ENCODE measurements at regions not wholly inside any gene's neighbourhood (a gene's known extent, or its start where the extent isn't known, plus 50 kb on each side); places are given as distances from the start of the nearest gene placed in this dataset.

- Histone ChIP-seq H3K4me1 (ENCODE audit: control extremely low read depth in 1 of 4, control insufficient read depth in 4 of 4, insufficient read depth in 4 of 4, low read length in 3 of 4) (no peaks in the 10 kb centered on the region), H3K27me3 (replicated peaks in 2 of 5; ENCODE audit: control insufficient read depth in 4 of 5, insufficient read depth in 5 of 5, low read length in 4 of 5) (no peaks in the 10 kb centered on the region), H3K9me3 (ENCODE audit: control extremely low read depth in 1 of 5, control insufficient read depth in 4 of 5, insufficient read depth in 2 of 5, low read depth in 1 of 5, low read length in 4 of 5) (peaks cover 0 to 8% (median 0%) of the 10 kb centered on the region in 5 experiments), H3K27ac (ENCODE audit: insufficient read depth in 1 of 2, low read depth in 1 of 2, low read length in 2 of 2, poor library complexity in 1 of 2, severe bottlenecking in 2 of 2) (no peak overlapping the region), H3K36me3 (ENCODE audit: control insufficient read depth in 4 of 4, insufficient read depth in 4 of 4, low read length in 3 of 4) (no peaks in the 10 kb centered on the region), H3K4me3 (ENCODE audit: control insufficient read depth in 1 of 7, extremely low read depth in 1 of 7, insufficient read depth in 4 of 7, low read depth in 2 of 7, low read length in 6 of 7) (no peak overlapping the region)
- ChIA-PET POLR2A (no interaction called here), CTCF (no interaction called here)
- no CpG with 5 or more reads among the region's 5 CpGs for WGBS (ENCODE audit: insufficient coverage)
- DNase-seq = no peak
These were observed 1093.7 kb upstream of the MIR17HG start for GRCh38 chr13:90253806-90254205.

GRCh38 chr13:90254437-90254836 is 1093.0 kb upstream of the MIR17HG start:
- POLR2A ChIA-PET = no interaction called here
- H3K27ac ChIP-seq (ENCODE audit: insufficient read depth in 1 of 2, low read depth in 1 of 2, low read length in 2 of 2, poor library complexity in 1 of 2, severe bottlenecking in 2 of 2) = no peak overlapping the region
- H3K36me3 ChIP-seq (ENCODE audit: control insufficient read depth in 4 of 4, insufficient read depth in 4 of 4, low read length in 3 of 4) = no peaks in the 10 kb centered on the region
- no peaks in the 10 kb centered on the region for H3K27me3 ChIP-seq (replicated peaks in 2 of 5; ENCODE audit: control insufficient read depth in 4 of 5, insufficient read depth in 5 of 5, low read length in 4 of 5)
- CTCF ChIA-PET = no interaction called here
- H3K4me1 ChIP-seq (ENCODE audit: control extremely low read depth in 1 of 4, control insufficient read depth in 4 of 4, insufficient read depth in 4 of 4, low read length in 3 of 4) = no peaks in the 10 kb centered on the region
- no peak for DNase-seq
- WGBS (ENCODE audit: insufficient coverage) = no CpG with 5 or more reads among the region's 2 CpGs
- H3K9me3 ChIP-seq (ENCODE audit: control extremely low read depth in 1 of 5, control insufficient read depth in 4 of 5, insufficient read depth in 2 of 5, low read depth in 1 of 5, low read length in 4 of 5) = peaks cover 0 to 8% (median 0%) of the 10 kb centered on the region in 5 experiments
- no peak overlapping the region for H3K4me3 ChIP-seq (ENCODE audit: control insufficient read depth in 1 of 7, extremely low read depth in 1 of 7, insufficient read depth in 4 of 7, low read depth in 2 of 7, low read length in 6 of 7)

- no peak overlapping the region for H3K4me3 ChIP-seq (ENCODE audit: control insufficient read depth in 1 of 7, extremely low read depth in 1 of 7, insufficient read depth in 4 of 7, low read depth in 2 of 7, low read length in 6 of 7)
- H3K27me3 ChIP-seq (replicated peaks in 2 of 5; ENCODE audit: control insufficient read depth in 4 of 5, insufficient read depth in 5 of 5, low read length in 4 of 5) = no peaks in the 10 kb centered on the region
- no peaks in the 10 kb centered on the region for H3K36me3 ChIP-seq (ENCODE audit: control insufficient read depth in 4 of 4, insufficient read depth in 4 of 4, low read length in 3 of 4)
- H3K27ac ChIP-seq (ENCODE audit: insufficient read depth in 1 of 2, low read depth in 1 of 2, low read length in 2 of 2, poor library complexity in 1 of 2, severe bottlenecking in 2 of 2) = no peak overlapping the region
- no peaks in the 10 kb centered on the region for H3K4me1 ChIP-seq (ENCODE audit: control extremely low read depth in 1 of 4, control insufficient read depth in 4 of 4, insufficient read depth in 4 of 4, low read length in 3 of 4)
- no CpG with 5 or more reads among the region's 2 CpGs for WGBS (ENCODE audit: insufficient coverage)
- CTCF ChIA-PET = no interaction called here
- H3K9me3 ChIP-seq (ENCODE audit: control extremely low read depth in 1 of 5, control insufficient read depth in 4 of 5, insufficient read depth in 2 of 5, low read depth in 1 of 5, low read length in 4 of 5) = peaks cover 0 to 7% (median 0%) of the 10 kb centered on the region in 5 experiments
- DNase-seq = no peak
- POLR2A ChIA-PET = no interaction called here
These were observed 1090.7 kb upstream of the MIR17HG start for GRCh38 chr13:90256746-90257145.

GRCh38 chr13:90258129-90258528 is 1089.4 kb upstream of the MIR17HG start:
- H3K27me3 ChIP-seq (replicated peaks in 2 of 5; ENCODE audit: control insufficient read depth in 4 of 5, insufficient read depth in 5 of 5, low read length in 4 of 5) = no peaks in the 10 kb centered on the region
- WGBS (ENCODE audit: insufficient coverage) = no CpG with 5 or more reads among the region's 1 CpG
- CTCF ChIA-PET = no interaction called here

DNA sequence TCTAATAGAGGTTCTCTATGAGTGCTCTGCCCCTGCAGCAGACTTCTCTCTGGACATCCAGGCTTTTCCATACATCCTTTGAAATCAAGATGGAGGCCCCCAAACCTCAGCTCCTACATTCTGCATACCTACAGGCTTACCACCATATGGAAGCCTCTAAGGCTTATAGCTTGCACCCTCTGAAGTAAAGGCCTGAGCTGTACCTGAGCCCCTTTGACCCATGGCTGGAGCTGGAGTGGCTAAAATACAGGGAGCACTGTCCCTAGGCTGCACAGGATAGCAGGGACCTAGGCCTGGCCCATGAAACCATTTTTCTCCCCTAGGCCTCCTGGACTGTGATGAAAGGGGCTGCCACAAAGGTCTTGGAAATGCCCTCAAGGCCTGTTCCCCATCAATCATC is 1086.1 kb upstream of the MIR17HG start:
- H3K27ac ChIP-seq (ENCODE audit: insufficient read depth in 1 of 2, low read depth in 1 of 2, low read length in 2 of 2, poor library complexity in 1 of 2, severe bottlenecking in 2 of 2) = no peak overlapping the region
- ChIA-PET POLR2A (no interaction called here), CTCF (no interaction called here)
- DNase-seq = no peak
- H3K9me3 ChIP-seq (ENCODE audit: control extremely low read depth in 1 of 5, control insufficient read depth in 4 of 5, insufficient read depth in 2 of 5, low read depth in 1 of 5, low read length in 4 of 5) = no peaks in the 10 kb centered on the region
- H3K4me1 ChIP-seq (ENCODE audit: control extremely low read depth in 1 of 4, control insufficient read depth in 4 of 4, insufficient read depth in 4 of 4, low read length in 3 of 4) = no peaks in the 10 kb centered on the region
- H3K4me3 ChIP-seq (ENCODE audit: control insufficient read depth in 1 of 7, extremely low read depth in 1 of 7, insufficient read depth in 4 of 7, low read depth in 2 of 7, low read length in 6 of 7) = no peak overlapping the region
- no peaks in the 10 kb centered on the region for H3K27me3 ChIP-seq (replicated peaks in 2 of 5; ENCODE audit: control insufficient read depth in 4 of 5, insufficient read depth in 5 of 5, low read length in 4 of 5)
- no peaks in the 10 kb centered on the region for H3K36me3 ChIP-seq (ENCODE audit: control insufficient read depth in 4 of 4, insufficient read depth in 4 of 4, low read length in 3 of 4)

More at GRCh38 chr13:90258129-90258528, 1089.4 kb upstream of the MIR17HG start:
- Histone ChIP-seq H3K27ac (ENCODE audit: insufficient read depth in 1 of 2, low read depth in 1 of 2, low read length in 2 of 2, poor library complexity in 1 of 2, severe bottlenecking in 2 of 2) (no peak overlapping the region), H3K4me3 (ENCODE audit: control insufficient read depth in 1 of 7, extremely low read depth in 1 of 7, insufficient read depth in 4 of 7, low read depth in 2 of 7, low read length in 6 of 7) (no peak overlapping the region), H3K4me1 (ENCODE audit: control extremely low read depth in 1 of 4, control insufficient read depth in 4 of 4, insufficient read depth in 4 of 4, low read length in 3 of 4) (no peaks in the 10 kb centered on the region), H3K36me3 (ENCODE audit: control insufficient read depth in 4 of 4, insufficient read depth in 4 of 4, low read length in 3 of 4) (no peaks in the 10 kb centered on the region), H3K9me3 (ENCODE audit: control extremely low read depth in 1 of 5, control insufficient read depth in 4 of 5, insufficient read depth in 2 of 5, low read depth in 1 of 5, low read length in 4 of 5) (no peaks in the 10 kb centered on the region)
- POLR2A ChIA-PET = no interaction called here
- DNase-seq = no peak

DNA sequence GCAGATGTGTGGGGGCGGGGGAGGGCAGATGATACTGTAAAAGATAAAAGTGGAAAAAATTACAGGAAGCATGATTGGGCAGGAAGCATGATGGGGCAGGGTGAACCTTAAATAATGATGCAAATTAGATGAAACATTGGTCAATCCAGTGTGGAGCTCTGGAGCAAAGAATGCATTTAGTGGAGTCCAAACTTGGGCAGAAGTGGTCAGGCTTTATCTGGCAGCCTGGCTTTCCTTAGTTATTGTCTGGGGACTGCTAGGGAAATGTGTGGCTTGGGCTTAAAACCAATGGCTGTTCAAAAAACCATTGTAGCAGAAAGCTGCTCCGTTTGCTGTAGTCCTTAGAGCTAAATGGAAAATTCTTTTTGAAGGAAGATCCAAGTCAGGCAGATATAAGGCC is 1077.3 kb upstream of the MIR17HG start:
- no peak overlapping the region for H3K4me3 ChIP-seq (ENCODE audit: control insufficient read depth in 1 of 7, extremely low read depth in 1 of 7, insufficient read depth in 4 of 7, low read depth in 2 of 7, low read length in 6 of 7)
- H3K36me3 ChIP-seq (ENCODE audit: control insufficient read depth in 4 of 4, insufficient read depth in 4 of 4, low read length in 3 of 4) = no peaks in the 10 kb centered on the region
- no peaks in the 10 kb centered on the region for H3K27me3 ChIP-seq (replicated peaks in 2 of 5; ENCODE audit: control insufficient read depth in 4 of 5, insufficient read depth in 5 of 5, low read length in 4 of 5)
- H3K27ac ChIP-seq (ENCODE audit: insufficient read depth in 1 of 2, low read depth in 1 of 2, low read length in 2 of 2, poor library complexity in 1 of 2, severe bottlenecking in 2 of 2) = no peak overlapping the region
- DNase-seq = no peak
- peaks cover 0 to 5% (median 0%) of the 10 kb centered on the region in 5 experiments for H3K9me3 ChIP-seq (ENCODE audit: control extremely low read depth in 1 of 5, control insufficient read depth in 4 of 5, insufficient read depth in 2 of 5, low read depth in 1 of 5, low read length in 4 of 5)
- 100% methylated on average over 2 of the region's 2 CpGs for WGBS (ENCODE audit: insufficient coverage)
- ChIA-PET POLR2A (no interaction called here), CTCF (no interaction called here)
- no peaks in the 10 kb centered on the region for H3K4me1 ChIP-seq (ENCODE audit: control extremely low read depth in 1 of 4, control insufficient read depth in 4 of 4, insufficient read depth in 4 of 4, low read length in 3 of 4)

DNA sequence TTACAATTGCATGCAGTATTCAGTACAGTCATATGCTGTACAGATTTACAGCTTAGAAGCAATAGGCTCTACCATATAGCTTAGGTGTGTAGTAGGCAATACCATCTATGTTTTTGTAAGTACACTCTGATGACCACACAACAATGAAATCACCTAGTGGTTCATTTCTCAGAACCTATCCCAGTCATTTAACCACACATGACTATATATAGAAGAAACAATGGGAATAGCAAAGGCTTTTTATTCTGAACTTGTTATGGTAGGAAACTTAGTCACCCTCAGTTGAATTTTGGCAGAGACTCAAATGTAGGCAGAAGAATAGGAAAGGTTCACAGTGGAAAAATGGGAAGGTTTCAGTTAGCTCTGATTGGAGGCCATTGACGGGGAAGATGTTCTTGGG is 1075.1 kb upstream of the MIR17HG start:
- Histone ChIP-seq H3K9me3 (ENCODE audit: control extremely low read depth in 1 of 5, control insufficient read depth in 4 of 5, insufficient read depth in 2 of 5, low read depth in 1 of 5, low read length in 4 of 5) (peaks cover 0 to 5% (median 0%) of the 10 kb centered on the region in 5 experiments), H3K27me3 (replicated peaks in 2 of 5; ENCODE audit: control insufficient read depth in 4 of 5, insufficient read depth in 5 of 5, low read length in 4 of 5) (no peaks in the 10 kb centered on the region), H3K27ac (ENCODE audit: insufficient read depth in 1 of 2, low read depth in 1 of 2, low read length in 2 of 2, poor library complexity in 1 of 2, severe bottlenecking in 2 of 2) (no peak overlapping the region), H3K4me1 (ENCODE audit: control extremely low read depth in 1 of 4, control insufficient read depth in 4 of 4, insufficient read depth in 4 of 4, low read length in 3 of 4) (no peaks in the 10 kb centered on the region), H3K36me3 (ENCODE audit: control insufficient read depth in 4 of 4, insufficient read depth in 4 of 4, low read length in 3 of 4) (no peaks in the 10 kb centered on the region), H3K4me3 (ENCODE audit: control insufficient read depth in 1 of 7, extremely low read depth in 1 of 7, insufficient read depth in 4 of 7, low read depth in 2 of 7, low read length in 6 of 7) (no peak overlapping the region)
- CTCF ChIA-PET = no interaction called here
- DNase-seq = no peak
- WGBS (ENCODE audit: insufficient coverage) = 80% methylated on average over 1 of the region's 1 CpG
- POLR2A ChIA-PET = no interaction called here
